RPMI8226 (cell line): ENCODE measurements at regions not wholly inside any gene's neighbourhood (a gene's known extent, or its start where the extent isn't known, plus 50 kb on each side); places are given as distances from the start of the nearest gene placed in this dataset.

ENCODE experiments used
- DNase-seq: peaks from one replicate; pipeline ENCODE4 v3.0.0-alpha.2; 2015

DNA sequence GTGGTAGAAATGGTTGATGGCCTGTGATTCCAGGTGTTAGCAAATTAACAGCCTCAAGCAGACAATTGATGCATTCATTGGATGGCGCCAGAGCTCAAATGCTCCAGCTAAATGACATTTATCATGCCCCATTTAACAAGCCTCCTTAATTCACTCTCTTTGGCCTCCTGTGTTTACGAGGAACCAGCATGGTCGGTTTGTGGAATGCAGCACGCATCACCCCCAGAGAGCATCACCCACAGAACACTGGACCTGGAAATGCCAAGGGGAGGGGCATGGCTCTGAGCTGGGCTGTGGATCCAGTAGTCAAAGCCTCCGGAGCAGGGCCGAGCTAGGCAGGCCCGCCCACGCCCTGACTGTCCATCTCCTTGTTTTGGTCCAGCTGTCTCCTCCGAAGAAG is 434.0 kb downstream of the GADD45G start:
- no peak for DNase-seq

DNA sequence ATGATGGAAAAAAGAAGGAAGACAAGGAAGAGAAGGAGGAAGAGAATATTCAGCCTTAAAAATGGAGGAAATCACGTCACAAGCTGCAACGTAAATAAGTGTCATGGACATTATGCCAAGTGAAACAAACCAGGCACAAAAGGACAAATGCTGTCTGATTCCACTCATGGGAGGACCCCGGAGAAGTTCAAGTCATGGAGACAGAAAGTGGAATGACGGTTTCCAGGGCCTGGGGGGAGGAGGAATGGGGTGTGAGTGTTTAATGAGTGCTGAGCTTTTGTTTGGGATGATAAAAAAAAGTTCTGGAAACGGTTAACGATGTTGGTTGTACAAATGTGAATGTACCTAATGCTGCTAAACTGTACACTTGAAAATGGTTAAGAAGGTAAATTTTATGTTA is 439.5 kb downstream of the GADD45G start:
- DNase-seq, result no peak

DNA sequence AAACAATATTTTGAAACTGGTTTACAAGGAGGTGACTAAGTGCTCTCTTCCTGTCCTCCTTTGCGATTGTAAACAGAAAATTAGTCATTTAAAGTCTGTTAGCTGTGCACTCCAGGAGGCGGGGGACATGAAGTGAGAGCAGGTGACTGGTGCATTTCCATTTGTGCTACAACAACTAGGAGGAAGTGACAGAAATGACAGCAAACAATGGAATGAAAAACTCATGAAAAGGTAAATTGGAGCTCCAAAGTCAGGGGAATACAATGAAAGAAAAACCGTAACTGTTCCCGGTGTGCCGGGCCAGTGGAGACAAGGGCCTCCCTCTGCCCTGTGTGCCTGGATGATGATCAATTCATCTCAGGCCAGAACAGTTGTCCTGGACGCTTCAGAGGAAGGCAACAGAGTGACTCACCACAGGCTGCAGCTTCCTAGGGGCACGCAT is 439.9 kb downstream of the GADD45G start:
- no peak for DNase-seq

DNA sequence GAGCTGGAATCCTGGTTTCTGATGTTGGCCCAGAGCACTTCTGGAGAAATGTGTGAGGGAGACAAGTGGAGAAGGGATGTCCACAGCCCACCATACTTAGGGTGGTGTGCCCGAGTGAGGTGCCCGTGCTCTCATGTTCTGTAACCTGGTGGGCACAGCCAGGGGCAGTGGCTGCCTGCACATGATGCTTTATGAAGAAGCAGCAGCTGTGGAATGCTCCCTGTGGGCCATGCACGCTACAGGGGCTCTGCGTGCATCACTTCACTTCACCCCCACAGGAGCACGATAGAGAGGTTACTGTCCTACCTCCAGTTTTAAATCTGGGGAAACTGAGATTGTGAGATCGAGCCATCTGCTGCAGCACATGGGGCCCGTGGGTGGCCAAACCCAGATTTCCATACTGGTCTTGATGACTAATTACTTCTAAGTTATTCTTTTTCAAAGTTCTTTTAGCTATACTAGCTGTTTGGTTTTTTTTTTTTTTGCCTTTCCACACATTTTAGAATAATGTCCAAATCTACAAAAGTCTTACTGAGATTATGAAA is 441.6 kb downstream of the GADD45G start:
- DNase-seq, result no peak

DNA sequence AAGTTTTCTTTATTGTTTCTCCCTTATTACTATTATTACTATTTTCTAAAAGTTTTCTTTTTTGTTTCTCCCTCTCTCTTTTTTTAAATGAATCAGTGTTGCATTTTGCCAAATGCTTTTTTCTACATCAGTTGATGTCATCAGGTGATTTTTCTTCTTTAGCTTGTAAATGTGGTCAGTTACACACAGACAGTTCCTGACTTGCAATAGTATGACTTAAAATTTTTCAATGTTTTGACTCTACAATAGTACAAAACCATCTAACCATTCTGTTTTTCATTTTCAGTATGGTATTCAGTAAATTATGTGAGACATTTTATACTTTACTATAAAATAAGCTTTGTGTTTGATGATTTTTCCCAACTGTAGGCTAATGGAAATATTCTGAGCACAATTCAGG is 443.0 kb downstream of the GADD45G start:
- DNase-seq, result no peak

DNA sequence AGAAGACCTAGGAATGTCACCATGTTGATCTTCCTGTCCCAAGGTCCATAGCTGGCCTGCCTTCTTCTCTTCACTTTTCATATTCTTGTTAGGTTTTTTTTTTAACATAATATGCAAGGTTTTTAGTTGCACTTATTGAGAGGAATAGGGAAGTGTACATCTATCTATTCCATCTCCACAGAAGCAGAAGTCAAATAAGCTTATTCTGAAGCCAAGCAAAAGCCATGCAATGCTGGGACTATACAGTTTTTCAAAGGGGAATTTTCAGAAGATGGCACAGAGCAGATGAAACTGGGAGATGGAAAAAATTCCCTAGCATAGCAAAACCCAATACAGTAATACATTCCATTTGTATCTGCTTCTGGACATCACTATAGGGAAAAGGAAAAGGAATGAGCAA is 447.6 kb downstream of the GADD45G start:
- no peak for DNase-seq

DNA sequence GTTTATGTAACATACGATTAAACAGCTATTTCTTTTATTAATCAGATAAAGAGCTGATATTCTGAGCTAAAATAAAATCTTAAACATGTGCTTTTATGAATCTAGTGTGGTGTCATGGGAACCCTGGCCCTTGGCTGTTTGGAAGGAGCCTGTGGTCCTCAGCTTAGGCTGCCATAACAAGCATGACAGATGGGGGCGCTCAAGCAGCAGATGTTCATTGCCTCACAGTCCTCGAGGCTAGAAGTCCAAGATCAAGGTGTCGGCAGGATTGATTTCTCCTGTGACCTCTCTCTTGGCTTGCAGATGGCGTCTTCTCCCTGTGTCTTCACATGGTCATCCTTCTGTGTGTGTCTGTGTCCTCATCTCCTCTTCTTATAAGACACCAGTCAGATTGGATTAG is 448.2 kb downstream of the GADD45G start:
- DNase-seq, result peak; percentile 19

DNA sequence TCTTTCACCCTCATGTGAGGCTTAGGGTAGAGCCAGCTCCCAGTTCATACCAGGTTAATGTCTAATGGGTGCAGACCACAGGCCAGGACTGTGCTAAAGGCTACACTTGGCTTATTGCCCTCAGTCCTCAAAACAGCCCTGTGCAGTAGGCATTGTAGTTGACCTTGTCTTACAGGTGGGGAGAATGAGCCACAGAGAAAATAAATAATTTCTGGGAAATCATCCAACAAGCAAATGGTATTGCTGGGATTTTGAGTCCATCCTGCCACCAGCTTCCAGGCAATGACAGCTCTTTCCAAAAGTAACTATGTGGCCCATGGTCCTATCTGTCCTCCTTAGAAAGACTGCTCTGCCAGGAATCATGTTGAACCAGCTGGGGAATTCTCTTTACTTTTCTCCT is 450.0 kb downstream of the GADD45G start:
- no peak for DNase-seq

DNA sequence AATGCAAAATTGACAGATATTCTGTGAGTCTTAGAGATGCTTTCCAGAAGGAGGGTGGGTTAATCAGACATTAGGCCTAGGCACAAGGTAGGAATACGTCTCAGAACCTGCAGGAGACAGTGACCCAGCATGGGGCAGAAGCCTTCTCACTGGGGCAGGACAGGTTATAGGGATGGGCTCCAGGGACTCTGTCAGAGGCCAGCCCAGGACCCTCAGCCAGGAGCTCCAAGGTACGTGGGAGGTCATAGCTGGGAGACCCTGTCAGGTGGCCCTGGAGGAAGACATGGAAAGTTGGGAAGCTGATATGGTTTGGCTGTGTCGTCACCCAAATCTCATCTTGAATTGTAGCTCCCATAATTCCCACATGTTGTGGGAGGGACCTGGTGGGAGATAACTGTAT is 450.4 kb downstream of the GADD45G start:
- DNase-seq, result no peak

DNA sequence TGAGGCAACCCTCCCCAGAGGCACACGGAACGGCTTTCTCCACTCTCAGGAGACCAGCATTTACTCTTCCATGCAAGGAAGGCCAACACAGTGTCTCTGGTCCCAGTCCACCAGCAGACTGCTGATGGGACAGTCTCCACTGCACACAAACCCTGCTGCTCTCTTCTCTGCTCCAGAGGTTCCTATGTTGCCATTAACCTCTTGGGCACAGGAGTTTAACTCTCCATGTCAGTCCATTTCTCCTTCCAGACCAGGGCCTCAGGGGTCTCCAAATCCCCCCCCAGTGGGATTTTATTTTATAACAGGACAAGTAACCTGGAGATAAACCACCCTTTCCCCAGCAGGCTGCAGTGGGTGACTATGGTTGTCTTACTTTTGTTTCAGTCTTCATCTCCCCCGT is 452.5 kb downstream of the GADD45G start:
- DNase-seq, result no peak

DNA sequence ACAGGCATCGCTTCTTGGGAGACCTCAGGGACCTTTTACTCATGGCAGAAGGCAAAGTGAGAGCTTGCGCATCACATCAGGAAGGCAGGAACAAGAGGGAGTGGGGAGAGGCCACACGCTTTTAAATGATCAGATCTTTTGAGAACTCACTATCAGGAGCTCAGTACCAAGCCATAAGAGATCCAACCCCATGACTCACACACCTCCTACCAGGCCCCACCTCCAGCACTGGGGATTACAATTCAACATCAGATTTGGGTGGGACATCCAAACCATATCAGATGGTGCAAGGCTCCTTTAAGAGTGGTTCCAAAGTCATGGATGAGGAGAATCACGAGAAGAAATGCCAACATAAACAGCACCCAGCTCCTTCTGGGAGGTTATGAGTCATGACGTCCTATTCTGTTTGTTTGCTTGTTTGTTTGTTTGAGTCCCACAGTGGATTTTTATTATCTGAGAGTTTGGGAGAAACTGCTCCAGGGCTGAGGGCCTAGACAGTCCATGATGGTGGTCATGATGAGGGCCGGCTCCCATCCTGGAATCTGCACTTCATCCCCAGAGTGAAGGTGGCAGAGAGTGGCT is 453.5 kb downstream of the GADD45G start:
- no peak for DNase-seq

DNA sequence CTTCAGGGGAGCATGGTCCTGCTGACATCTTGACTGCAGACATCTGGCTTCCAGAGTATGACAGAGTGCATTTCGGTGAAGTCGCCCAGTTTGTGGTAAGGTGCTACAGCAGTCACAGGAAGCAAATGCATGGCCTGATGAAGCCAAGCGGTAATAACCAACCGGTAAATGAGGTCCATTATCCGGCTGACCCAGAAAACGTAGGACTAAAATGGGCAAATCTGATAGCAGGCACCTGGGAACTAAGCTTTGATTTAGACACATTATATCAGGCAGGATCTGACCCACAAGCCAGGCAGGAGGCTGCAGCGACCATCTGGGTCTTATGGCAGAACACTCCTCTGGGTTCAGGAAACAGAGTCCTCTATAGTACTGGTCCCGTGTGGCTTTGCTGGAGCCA is 454.6 kb downstream of the GADD45G start:
- DNase-seq, result no peak

DNA sequence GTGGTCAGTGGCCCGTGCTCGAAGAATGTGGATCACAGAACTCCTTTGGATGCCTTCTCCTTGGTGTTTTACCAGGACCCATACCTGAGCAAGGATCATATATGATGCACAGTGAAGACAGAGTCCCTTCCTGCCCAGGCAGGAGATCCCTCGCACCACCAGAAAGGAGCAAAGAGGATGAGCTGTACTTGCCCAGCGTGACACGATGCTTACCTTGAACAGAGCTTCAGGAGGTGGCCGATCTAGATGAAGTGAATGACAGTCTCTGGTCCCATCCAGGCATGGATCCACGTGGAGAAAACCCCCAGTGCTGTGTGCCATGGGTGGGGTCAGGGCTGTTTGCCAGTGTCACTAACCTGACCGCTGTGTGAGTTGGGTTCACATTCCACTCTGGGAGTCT is 455.4 kb downstream of the GADD45G start:
- DNase-seq, result no peak

DNA sequence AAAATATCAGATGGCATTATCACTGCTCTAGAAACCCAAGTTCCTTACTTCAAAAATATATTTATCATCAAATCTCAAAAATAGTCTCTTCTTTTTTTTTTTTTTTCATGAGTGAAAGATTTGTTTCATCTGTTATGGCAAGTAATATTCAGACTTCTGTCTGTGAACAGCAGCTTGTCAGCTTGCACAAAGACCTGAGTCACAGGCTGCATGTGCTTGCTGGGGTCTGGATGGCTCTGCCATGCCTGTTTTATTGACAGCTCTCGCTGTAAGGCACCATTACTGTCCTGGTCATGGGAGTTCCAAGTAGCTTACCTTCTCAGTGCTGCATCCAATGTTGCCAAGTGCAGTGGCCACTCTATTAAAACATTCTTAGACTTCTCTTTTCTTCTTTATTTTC is 456.4 kb downstream of the GADD45G start:
- no peak for DNase-seq

DNA sequence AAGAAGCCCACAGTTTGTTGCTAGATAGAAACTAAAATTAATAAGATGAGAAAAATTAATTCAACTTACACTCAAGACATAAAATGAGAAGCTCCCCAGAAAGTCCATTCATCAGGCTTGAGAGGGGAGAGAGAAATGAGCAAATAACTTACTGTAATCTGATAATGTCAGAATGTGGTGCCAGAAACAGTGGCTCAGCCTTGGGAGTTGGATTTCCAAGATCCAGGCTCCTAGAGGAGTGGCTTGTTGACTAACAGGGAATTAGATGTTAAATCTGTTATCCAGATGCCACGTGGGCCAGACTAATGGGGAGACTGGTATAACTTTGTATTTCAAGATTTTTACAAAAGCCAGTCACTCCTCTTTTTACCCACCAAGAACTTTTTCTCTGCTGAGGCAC is 458.2 kb downstream of the GADD45G start:
- no peak for DNase-seq

DNA sequence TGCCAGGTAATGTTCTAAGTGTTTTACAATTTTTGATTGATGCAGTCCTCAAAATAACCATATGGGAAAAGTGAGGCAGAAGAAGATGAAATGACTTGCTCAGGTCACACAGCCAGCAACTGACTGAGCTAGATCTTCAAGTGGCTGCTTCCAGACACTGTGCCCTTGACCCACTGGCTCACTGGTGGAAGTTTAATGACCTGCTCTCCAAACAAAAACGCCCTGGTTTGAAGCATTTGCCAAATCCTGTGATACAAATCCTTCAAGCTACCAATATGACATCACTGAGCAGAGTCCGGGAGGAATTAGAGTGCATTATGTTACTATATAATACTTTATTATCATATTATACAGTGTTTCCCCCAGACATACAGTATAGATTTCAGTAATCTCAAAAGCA is 459.4 kb downstream of the GADD45G start:
- no peak for DNase-seq

DNA sequence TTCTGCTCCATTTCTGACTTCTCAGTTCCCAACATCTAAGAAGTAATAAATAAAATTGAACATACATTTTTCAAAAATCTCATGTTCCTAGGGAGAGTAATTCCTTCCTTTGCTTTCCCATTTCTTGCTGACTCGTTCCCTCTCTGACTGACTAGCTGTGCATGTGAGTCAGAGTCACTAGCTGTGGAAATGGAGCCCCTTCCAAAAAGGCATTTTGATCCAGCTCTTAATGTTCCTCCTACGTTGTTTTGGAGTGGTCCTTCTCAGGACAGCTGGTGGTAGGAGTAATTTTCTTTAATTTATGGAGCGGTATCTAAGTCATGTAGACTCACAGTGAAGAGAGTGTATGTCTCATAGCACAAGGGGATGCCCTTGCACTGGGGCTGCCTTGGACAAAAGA is 460.2 kb downstream of the GADD45G start:
- DNase-seq, result no peak

DNA sequence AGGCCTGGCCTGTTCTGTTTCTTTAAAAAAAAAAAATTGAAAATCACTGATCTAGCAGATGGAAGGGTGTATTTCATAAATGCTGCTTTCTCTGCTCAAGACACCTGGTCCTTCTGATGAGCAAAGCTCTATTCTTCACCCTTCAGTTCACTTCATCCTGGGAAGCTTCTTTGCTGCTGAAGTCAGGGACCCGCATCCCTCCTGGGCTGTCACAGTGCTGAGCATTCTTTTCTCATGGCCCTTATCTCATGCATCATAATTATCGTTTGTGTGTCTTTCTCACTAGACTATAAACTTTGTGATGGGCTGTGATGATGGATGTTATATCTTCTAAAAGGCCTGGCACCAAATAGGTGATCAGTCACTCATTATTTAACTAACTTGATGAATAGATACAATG is 461.0 kb downstream of the GADD45G start:
- no peak for DNase-seq

DNA sequence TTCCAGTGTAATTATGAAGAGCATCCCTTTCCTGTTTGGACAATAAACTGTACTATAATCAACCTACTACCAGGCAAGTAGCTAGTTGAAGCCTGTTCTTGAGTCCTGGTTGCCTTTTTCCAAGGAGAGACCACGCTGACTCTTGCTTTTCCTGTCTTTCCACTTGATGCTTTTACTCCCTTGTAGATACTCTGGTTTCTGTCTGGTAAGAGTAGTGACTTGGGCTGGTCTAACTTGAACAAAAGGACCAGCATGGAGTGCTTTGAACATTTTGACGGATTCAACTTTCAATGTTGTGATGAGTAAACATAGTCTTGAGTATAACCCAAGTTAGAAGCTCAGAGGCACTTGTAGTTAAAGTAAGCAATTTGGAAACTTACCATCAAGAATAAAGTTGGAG is 464.3 kb downstream of the GADD45G start:
- DNase-seq, result no peak

DNA sequence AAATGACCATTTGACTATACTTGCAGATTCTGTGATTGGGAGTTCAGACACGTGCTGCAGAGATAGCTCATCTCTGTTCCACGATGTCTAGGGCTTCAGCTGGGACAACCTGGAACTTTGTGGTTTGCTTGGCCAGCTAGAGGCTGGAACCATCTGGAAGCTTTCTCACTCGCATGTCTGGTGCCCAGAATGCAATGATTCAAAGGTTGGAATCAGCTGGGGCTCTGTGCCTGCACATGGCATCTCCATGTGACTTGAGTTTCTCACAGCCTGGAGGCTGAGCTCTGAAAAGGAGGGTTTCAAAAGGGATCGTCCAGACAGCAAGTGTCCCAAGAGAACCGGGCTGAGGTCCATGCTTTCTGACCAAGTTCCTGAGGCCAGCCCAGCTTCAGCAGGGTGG is 465.2 kb downstream of the GADD45G start:
- DNase-seq, result no peak

DNA sequence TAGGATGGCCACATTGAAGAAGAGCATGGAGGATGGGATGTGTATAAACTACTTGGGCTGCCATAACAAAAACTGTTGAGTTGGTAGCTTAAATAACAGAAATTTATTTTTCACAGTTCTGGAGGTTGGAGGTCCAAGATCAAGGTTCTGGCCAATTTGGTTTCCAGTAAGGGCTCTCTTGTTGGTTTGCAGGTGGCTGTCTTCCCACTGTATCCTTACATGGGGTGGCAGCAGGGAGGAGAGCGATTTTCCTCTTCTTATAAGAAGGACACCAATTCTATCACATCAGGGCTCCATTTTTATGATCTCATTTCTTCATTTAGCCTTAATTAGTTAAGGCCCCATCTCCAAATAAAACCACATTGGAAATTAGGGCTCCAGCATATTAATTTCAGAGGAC is 465.7 kb downstream of the GADD45G start:
- no peak for DNase-seq

DNA sequence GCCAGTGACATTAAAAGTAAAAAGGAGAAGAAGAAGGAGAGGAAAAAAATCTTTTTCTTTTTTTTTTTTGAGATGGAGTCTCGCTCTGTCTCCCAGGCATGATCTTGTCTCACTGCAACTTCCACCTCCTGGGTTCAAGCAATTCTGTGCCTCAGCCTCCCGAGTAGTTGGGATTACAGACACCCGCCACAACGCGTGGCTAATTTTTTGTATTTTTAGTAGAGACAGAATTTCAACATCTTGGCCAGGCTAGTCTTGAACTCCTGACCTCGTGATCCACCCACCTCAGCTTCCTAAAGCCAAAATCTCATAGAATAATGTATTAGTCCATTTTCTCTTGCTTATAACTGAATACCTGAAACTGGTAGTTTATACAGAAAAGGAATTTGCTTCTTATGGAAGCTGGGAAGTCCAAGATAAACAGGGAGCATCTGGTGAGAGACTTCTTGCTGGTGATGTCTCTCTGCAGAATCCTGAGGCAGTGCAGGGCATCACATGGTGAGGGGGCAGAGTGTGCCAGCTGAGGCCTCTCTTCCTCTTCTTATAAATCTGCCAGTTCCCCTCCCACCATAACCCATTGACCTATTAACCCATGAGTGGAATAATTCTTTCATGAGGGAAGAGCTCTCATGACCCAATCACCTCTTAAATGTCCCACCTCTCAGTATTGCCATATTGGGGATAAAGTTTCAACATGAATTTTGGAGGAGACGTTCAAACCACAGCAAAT is 466.3 kb downstream of the GADD45G start:
- no peak for DNase-seq

DNA sequence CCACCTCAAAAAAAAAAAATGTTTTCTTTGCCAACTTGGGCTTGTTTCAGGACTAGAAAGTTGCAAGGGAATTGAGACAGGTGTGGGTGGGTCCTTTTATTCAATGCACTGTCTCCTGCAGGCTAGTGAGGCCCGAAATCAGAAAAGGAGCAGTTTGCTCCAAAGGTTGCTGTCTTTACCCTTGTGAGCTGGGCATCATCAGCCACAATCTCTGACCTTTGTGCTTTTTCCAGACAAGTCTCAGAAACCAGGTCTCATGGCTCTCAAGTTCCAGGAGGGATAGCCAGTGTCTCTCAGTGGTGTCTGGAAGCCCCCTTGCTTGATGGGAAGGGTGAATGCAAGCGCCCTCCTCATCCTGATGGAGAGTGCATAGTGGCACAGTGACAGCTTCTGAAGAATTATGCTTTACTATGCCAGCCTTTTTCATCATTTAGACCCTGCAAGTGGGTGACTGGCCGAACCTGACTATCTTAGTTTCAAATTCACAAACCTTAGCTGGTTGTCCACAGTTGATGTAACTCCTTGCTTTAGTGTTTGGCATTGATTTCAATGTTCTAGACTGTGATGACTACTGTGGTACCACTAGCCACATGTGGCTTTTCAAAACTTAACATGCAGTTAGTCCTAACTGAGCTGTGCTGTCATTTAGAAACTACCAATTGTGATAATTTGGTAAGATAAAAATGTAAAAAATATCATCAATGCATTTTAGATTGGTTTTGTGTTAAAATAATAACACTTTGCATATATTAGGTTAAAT is 468.6 kb downstream of the GADD45G start:
- no peak for DNase-seq

DNA sequence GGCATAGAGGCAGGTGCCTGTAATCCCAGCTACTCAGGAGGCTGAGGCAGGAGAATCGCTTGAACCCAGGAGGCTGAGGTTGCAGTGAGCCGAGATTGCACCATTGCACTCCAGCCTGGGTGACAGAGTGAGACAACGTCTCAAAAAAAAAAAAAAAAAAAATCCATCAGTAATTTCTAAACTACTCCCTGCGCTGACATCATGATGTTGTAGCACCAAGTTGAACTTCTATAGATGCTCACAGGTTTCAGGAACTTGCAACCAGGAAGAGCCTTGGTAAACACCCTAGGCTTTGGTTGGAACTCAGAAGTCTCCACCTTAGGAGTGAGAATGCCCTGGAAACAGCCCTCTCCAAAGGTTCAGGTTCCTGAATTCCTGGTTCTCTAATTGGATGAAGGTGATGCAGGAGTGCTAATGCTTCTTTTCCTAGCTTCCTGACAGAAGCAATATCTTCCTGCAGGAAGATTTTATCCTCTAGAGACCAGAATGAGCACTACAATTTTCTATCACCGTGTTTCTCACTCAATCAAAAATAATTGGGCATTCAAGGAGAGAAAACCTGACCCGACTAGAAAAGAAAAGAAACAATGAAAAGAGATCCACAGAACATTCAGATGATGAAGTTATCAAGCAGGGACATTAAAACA is 469.6 kb downstream of the GADD45G start:
- DNase-seq, result no peak
